ENCODE measurements at regions not wholly inside any gene's neighbourhood (a gene's known extent, or its start where the extent isn't known, plus 50 kb on each side); places are given as distances from the start of the nearest gene placed in this dataset.

DNA sequence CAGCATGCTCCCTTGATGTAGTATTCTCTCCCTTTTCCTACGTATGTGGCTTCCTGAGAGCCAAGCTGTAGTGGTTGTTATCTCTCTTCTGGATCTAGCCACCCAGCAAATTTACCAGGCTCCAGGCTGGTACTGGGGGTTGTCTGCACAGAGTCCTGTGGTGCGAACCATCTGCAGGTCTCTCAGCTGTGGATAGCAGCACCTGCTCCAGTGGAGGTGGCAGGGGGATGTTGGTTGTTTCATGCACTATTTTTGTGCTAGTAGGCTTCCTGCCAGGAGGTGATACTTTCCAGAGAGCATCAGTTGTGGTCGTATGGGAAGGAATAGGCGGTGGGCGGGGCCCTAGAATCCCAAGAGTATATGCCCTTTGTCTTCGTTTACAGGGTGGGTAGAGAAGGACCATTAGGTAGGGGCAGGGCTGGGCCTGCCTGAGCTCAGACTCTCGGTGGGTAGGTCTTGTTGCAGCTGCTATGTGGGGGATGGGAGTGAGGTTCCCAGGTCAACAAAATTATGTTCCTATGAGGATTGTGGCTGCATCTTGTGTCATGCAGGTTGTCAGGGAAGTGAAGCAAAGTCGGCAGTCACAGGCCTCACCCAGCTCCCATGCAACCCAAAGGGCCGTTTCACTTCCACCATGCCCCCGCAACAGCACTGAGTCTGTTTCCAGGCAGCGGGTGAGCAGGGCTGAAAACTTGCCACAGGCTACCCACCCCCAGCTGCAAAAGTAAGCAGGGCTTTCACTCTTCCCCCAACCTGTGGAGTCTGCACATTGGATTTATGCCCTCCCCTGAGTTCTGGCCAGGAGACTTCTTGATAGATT is 1139.5 kb downstream of the BCL11A start:
- TF ChIP-seq EZH2 (IDR thresholded peaks at IDR 0.05; ENCODE audit: borderline replicate concordance, low read depth, low read length, severe bottlenecking): no peak
- TF ChIP-seq CTCF (IDR thresholded peaks at IDR 0.05; ENCODE audit: borderline replicate concordance, extremely low read depth, low read length, poor library complexity, severe bottlenecking): peak; percentile 3
